GM23338 (cell line): ENCODE measurements at regions not wholly inside any gene's neighbourhood (a gene's known extent, or its start where the extent isn't known, plus 50 kb on each side); places are given as distances from the start of the nearest gene placed in this dataset.

ENCODE experiments used
- CREB1 ChIP-seq: fragments of 250-450 bp; sonication (Bioruptor Pico); IDR thresholded peaks from 2 replicates; pipeline ENCODE4 v1.5.0; 2020; ENCODE audit warnings: low read depth, mild to moderate bottlenecking, moderate library complexity
- EZH2 ChIP-seq: fragments of 200-600 bp; sonication (generic); IDR thresholded peaks from one replicate; pipeline ENCODE4 v1.8.0; 2017; ENCODE audit warnings: antibody characterized with exemption, mild to moderate bottlenecking, low read depth; ENCODE audit not compliant: unreplicated experiment
- EZH2phosphoT487 ChIP-seq: fragments of 200-600 bp; sonication (generic); IDR thresholded peaks from one replicate; pipeline ENCODE4 v1.8.1; 2018; ENCODE audit warnings: antibody characterized with exemption; ENCODE audit not compliant: unreplicated experiment
- JUNB ChIP-seq: IDR thresholded peaks from one replicate; pipeline ENCODE4 v1.6.1; 2016; ENCODE audit warnings: antibody characterized with exemption; ENCODE audit not compliant: unreplicated experiment
- NANOG ChIP-seq: IDR thresholded peaks from 2 replicates; pipeline ENCODE4 v1.6.1; 2016; ENCODE audit warnings: antibody characterized with exemption, borderline replicate concordance
- POLR2AphosphoS5 ChIP-seq: IDR thresholded peaks from 2 replicates; pipeline ENCODE4 v1.6.1; 2016; ENCODE audit warnings: antibody characterized with exemption, low read depth
- STAT1 ChIP-seq: IDR thresholded peaks from one replicate; pipeline ENCODE4 v1.6.1; 2016; ENCODE audit warnings: antibody characterized with exemption; ENCODE audit not compliant: unreplicated experiment
- ZNF114 ChIP-seq: fragments of 250-450 bp; sonication (Bioruptor Pico); IDR thresholded peaks from 2 replicates; pipeline ENCODE4 v1.5.0; 2020; ENCODE audit warnings: mild to moderate bottlenecking, moderate library complexity
- ZNF331 ChIP-seq: fragments of 250-450 bp; sonication (Bioruptor Pico); IDR thresholded peaks from 2 replicates; pipeline ENCODE4 v1.5.0; 2020; ENCODE audit warnings: low read depth, mild to moderate bottlenecking, moderate library complexity
- TF ChIP-seq, protein P1 (sequence below), 2 experiments: fragments of 200-600 bp in 1 of 2; sonication (generic) in 1 of 2; conservative IDR thresholded peaks; 2 replicates each; pipeline versions ENCODE4 v1.5.1 to v1.6.1; 2016 to 2017; ENCODE audit warnings: antibody characterized with exemption in 2 of 2, low read depth in 2 of 2, mild to moderate bottlenecking in 2 of 2, moderate library complexity in 1 of 2
- TF ChIP-seq, protein P2 (sequence below): IDR thresholded peaks from one replicate; pipeline ENCODE4 v1.6.1; 2018; ENCODE audit warnings: antibody characterized with exemption; ENCODE audit not compliant: unreplicated experiment
- TF ChIP-seq, protein P3 (sequence below): IDR thresholded peaks from 2 replicates; pipeline ENCODE4 v1.6.1; 2016; ENCODE audit warnings: antibody characterized with exemption
- TF ChIP-seq, protein P4 (sequence below): fragments of 250-450 bp; sonication (Bioruptor Pico); IDR thresholded peaks from 2 replicates; pipeline ENCODE4 v1.5.0; 2020; ENCODE audit warnings: mild to moderate bottlenecking, moderate library complexity

DNA sequence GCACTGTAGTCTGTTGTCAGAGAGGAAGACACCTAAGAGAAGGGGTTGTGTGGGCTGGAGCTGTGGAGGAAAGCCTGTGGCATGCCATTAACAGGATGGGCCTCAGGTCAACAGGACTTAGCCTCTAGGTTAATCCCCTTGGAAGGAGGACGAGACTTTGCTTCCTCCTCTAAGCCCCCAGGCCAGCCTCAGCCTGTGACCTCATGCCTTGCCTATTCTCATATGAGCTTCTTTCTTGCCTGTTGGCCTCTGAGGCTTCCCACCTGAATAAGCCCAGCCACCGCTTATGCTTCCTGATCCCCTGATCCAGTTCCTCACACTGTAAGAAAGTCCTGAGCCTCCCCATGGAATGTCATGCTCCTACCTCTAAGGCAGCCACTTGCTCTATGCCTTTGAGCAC is 52.2 kb upstream of the TBC1D21 start:
- no peak for TF ChIP-seq POLR2AphosphoS5
- TF ChIP-seq, protein P1, sequence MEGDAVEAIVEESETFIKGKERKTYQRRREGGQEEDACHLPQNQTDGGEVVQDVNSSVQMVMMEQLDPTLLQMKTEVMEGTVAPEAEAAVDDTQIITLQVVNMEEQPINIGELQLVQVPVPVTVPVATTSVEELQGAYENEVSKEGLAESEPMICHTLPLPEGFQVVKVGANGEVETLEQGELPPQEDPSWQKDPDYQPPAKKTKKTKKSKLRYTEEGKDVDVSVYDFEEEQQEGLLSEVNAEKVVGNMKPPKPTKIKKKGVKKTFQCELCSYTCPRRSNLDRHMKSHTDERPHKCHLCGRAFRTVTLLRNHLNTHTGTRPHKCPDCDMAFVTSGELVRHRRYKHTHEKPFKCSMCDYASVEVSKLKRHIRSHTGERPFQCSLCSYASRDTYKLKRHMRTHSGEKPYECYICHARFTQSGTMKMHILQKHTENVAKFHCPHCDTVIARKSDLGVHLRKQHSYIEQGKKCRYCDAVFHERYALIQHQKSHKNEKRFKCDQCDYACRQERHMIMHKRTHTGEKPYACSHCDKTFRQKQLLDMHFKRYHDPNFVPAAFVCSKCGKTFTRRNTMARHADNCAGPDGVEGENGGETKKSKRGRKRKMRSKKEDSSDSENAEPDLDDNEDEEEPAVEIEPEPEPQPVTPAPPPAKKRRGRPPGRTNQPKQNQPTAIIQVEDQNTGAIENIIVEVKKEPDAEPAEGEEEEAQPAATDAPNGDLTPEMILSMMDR (conservative IDR thresholded peaks at IDR 0.05; ENCODE audit: low read depth in 2 of 2), result no peak
- TF ChIP-seq STAT1, result no peak
- TF ChIP-seq EZH2phosphoT487, result no peak
- TF ChIP-seq EZH2, result no peak
- no peak for TF ChIP-seq JUNB
- TF ChIP-seq, protein P2, sequence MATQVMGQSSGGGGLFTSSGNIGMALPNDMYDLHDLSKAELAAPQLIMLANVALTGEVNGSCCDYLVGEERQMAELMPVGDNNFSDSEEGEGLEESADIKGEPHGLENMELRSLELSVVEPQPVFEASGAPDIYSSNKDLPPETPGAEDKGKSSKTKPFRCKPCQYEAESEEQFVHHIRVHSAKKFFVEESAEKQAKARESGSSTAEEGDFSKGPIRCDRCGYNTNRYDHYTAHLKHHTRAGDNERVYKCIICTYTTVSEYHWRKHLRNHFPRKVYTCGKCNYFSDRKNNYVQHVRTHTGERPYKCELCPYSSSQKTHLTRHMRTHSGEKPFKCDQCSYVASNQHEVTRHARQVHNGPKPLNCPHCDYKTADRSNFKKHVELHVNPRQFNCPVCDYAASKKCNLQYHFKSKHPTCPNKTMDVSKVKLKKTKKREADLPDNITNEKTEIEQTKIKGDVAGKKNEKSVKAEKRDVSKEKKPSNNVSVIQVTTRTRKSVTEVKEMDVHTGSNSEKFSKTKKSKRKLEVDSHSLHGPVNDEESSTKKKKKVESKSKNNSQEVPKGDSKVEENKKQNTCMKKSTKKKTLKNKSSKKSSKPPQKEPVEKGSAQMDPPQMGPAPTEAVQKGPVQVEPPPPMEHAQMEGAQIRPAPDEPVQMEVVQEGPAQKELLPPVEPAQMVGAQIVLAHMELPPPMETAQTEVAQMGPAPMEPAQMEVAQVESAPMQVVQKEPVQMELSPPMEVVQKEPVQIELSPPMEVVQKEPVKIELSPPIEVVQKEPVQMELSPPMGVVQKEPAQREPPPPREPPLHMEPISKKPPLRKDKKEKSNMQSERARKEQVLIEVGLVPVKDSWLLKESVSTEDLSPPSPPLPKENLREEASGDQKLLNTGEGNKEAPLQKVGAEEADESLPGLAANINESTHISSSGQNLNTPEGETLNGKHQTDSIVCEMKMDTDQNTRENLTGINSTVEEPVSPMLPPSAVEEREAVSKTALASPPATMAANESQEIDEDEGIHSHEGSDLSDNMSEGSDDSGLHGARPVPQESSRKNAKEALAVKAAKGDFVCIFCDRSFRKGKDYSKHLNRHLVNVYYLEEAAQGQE, result no peak
- no peak for TF ChIP-seq CREB1 (CRISPR knock-in tag)
- no peak for TF ChIP-seq ZNF114
- TF ChIP-seq, protein P3, sequence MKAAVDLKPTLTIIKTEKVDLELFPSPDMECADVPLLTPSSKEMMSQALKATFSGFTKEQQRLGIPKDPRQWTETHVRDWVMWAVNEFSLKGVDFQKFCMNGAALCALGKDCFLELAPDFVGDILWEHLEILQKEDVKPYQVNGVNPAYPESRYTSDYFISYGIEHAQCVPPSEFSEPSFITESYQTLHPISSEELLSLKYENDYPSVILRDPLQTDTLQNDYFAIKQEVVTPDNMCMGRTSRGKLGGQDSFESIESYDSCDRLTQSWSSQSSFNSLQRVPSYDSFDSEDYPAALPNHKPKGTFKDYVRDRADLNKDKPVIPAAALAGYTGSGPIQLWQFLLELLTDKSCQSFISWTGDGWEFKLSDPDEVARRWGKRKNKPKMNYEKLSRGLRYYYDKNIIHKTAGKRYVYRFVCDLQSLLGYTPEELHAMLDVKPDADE, result no peak
- TF ChIP-seq, protein P4, sequence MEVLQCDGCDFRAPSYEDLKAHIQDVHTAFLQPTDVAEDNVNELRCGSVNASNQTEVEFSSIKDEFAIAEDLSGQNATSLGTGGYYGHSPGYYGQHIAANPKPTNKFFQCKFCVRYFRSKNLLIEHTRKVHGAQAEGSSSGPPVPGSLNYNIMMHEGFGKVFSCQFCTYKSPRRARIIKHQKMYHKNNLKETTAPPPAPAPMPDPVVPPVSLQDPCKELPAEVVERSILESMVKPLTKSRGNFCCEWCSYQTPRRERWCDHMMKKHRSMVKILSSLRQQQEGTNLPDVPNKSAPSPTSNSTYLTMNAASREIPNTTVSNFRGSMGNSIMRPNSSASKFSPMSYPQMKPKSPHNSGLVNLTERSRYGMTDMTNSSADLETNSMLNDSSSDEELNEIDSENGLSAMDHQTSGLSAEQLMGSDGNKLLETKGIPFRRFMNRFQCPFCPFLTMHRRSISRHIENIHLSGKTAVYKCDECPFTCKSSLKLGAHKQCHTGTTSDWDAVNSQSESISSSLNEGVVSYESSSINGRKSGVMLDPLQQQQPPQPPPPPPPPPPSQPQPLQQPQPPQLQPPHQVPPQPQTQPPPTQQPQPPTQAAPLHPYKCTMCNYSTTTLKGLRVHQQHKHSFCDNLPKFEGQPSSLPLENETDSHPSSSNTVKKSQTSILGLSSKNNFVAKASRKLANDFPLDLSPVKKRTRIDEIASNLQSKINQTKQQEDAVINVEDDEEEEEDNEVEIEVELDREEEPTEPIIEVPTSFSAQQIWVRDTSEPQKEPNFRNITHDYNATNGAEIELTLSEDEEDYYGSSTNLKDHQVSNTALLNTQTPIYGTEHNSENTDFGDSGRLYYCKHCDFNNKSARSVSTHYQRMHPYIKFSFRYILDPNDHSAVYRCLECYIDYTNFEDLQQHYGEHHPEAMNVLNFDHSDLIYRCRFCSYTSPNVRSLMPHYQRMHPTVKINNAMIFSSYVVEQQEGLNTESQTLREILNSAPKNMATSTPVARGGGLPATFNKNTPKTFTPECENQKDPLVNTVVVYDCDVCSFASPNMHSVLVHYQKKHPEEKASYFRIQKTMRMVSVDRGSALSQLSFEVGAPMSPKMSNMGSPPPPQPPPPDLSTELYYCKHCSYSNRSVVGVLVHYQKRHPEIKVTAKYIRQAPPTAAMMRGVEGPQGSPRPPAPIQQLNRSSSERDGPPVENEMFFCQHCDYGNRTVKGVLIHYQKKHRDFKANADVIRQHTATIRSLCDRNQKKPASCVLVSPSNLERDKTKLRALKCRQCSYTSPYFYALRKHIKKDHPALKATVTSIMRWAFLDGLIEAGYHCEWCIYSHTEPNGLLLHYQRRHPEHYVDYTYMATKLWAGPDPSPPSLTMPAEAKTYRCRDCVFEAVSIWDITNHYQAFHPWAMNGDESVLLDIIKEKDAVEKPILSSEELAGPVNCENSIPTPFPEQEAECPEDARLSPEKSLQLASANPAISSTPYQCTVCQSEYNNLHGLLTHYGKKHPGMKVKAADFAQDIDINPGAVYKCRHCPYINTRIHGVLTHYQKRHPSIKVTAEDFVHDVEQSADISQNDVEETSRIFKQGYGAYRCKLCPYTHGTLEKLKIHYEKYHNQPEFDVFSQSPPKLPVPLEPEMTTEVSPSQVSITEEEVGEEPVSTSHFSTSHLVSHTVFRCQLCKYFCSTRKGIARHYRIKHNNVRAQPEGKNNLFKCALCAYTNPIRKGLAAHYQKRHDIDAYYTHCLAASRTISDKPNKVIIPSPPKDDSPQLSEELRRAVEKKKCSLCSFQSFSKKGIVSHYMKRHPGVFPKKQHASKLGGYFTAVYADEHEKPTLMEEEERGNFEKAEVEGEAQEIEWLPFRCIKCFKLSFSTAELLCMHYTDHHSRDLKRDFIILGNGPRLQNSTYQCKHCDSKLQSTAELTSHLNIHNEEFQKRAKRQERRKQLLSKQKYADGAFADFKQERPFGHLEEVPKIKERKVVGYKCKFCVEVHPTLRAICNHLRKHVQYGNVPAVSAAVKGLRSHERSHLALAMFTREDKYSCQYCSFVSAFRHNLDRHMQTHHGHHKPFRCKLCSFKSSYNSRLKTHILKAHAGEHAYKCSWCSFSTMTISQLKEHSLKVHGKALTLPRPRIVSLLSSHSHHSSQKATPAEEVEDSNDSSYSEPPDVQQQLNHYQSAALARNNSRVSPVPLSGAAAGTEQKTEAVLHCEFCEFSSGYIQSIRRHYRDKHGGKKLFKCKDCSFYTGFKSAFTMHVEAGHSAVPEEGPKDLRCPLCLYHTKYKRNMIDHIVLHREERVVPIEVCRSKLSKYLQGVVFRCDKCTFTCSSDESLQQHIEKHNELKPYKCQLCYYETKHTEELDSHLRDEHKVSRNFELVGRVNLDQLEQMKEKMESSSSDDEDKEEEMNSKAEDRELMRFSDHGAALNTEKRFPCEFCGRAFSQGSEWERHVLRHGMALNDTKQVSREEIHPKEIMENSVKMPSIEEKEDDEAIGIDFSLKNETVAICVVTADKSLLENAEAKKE (CRISPR knock-in tag), result no peak
- no peak for TF ChIP-seq NANOG
- TF ChIP-seq ZNF331, result no peak
